Calu3 (cell line): ENCODE measurements at regions not wholly inside any gene's neighbourhood (a gene's known extent, or its start where the extent isn't known, plus 50 kb on each side); places are given as distances from the start of the nearest gene placed in this dataset.

Experiments used
- BruUV-seq: library from RNA; stranded (reverse); fragments of 400-500 nt; replicated peaks from 2 replicates; lab custom pipeline; 2021; lab: Mats Ljungman, UMichigan
- CTCF ChIA-PET: fragments of 300-600 bp; sonication (Branson Sonifier 250); formaldehyde crosslinking; loops from one replicate; lab custom pipeline; 2022; ENCODE audit warnings: antibody characterized with exemption; lab: Charles Lee
- DNase-seq: peaks from one replicate; pipeline ENCODE4 v3.0.0; 2022
- H3K27ac Mint-ChIP-seq: one replicate; pipeline ENCODE4 v1.8.0; 2022; ENCODE audit warnings: mixed read lengths; ENCODE audit not compliant: unreplicated experiment
- H3K27me3 Mint-ChIP-seq: one replicate; pipeline ENCODE4 v1.8.0; 2022; ENCODE audit warnings: mixed read lengths; ENCODE audit not compliant: unreplicated experiment
- H3K36me3 Mint-ChIP-seq: one replicate; pipeline ENCODE4 v1.8.0; 2022; ENCODE audit warnings: mild to moderate bottlenecking, moderate library complexity, mixed read lengths; ENCODE audit not compliant: insufficient read depth, unreplicated experiment
- H3K4me1 Mint-ChIP-seq: one replicate; pipeline ENCODE4 v1.8.0; 2022; ENCODE audit warnings: mild to moderate bottlenecking, low read depth, mixed read lengths; ENCODE audit not compliant: unreplicated experiment
- H3K4me3 Mint-ChIP-seq: one replicate; pipeline ENCODE4 v1.8.0; 2022; ENCODE audit warnings: mild to moderate bottlenecking, low read depth, moderate library complexity, mixed read lengths; ENCODE audit not compliant: unreplicated experiment
- H3K9me3 Mint-ChIP-seq: one replicate; pipeline ENCODE4 v1.8.0; 2022; ENCODE audit warnings: low read depth, mixed read lengths; ENCODE audit not compliant: unreplicated experiment
- CTCF ChIP-seq: fragments of 200-600 bp; IDR thresholded peaks from one replicate; pipeline ENCODE4 v1.8.0; 2022; ENCODE audit warnings: antibody characterized with exemption; ENCODE audit not compliant: unreplicated experiment
- intact Hi-C: fragments of 100-400 bp; cut with micrococcal nuclease; formaldehyde crosslinking; loops from one replicate; pipeline ENCODE4 v1.10.0; 2022; ENCODE audit not compliant: unreplicated experiment

GRCh38 chr16:74160759-74161158 is 135.9 kb upstream of the PSMD7 start:
- no peaks in the 10 kb centered on the region for H3K27me3 Mint-ChIP-seq
- H3K4me3 Mint-ChIP-seq = no peak overlapping the region
- peaks cover 13% of the 10 kb centered on the region for H3K9me3 Mint-ChIP-seq
- intact Hi-C loops = no loop called here
- no peak for DNase-seq
- CTCF ChIA-PET = no interaction called here
- no peak for TF ChIP-seq CTCF
- H3K27ac Mint-ChIP-seq = no peak overlapping the region
- H3K4me1 Mint-ChIP-seq = no peaks in the 10 kb centered on the region
- no TSS peak for BruUV-seq
- H3K36me3 Mint-ChIP-seq = no peaks in the 10 kb centered on the region

GRCh38 chr16:74153773-74154172 is 142.8 kb upstream of the PSMD7 start:
- CTCF ChIA-PET = no interaction called here
- no TSS peak for BruUV-seq
- H3K27me3 Mint-ChIP-seq = peaks cover 14% of the 10 kb centered on the region
- no peak for TF ChIP-seq CTCF
- DNase-seq = no peak
- no peaks in the 10 kb centered on the region for H3K4me1 Mint-ChIP-seq
- H3K4me3 Mint-ChIP-seq = no peak overlapping the region
- H3K9me3 Mint-ChIP-seq = peaks cover 5% of the 10 kb centered on the region
- intact Hi-C loops = no loop called here
- H3K27ac Mint-ChIP-seq = no peak overlapping the region
- H3K36me3 Mint-ChIP-seq = no peaks in the 10 kb centered on the region

- BruUV-seq = no TSS peak
- no peaks in the 10 kb centered on the region for H3K36me3 Mint-ChIP-seq
- H3K4me3 Mint-ChIP-seq = no peak overlapping the region
- H3K4me1 Mint-ChIP-seq = no peaks in the 10 kb centered on the region
- peaks cover under 1% of the 10 kb centered on the region for H3K9me3 Mint-ChIP-seq
- intact Hi-C loops = no loop called here
- DNase-seq = no peak
- CTCF ChIA-PET = interaction anchor here (0.6 kb wide), 1 partner anchor 132 kb away, joined by 3 read pairs; no protein-coding TSS in a partner anchor
- peaks cover 8% of the 10 kb centered on the region for H3K27me3 Mint-ChIP-seq
- H3K27ac Mint-ChIP-seq = no peak overlapping the region
- TF ChIP-seq CTCF = no peak
These were observed 150.0 kb upstream of the PSMD7 start for GRCh38 chr16:74146643-74147042.

GRCh38 chr16:74143171-74143570 is 153.4 kb upstream of the PSMD7 start:
- H3K9me3 Mint-ChIP-seq = no peaks in the 10 kb centered on the region
- no peak overlapping the region for H3K27ac Mint-ChIP-seq
- H3K4me1 Mint-ChIP-seq = no peaks in the 10 kb centered on the region
- TF ChIP-seq CTCF = no peak
- H3K36me3 Mint-ChIP-seq = no peaks in the 10 kb centered on the region
- CTCF ChIA-PET = interaction anchor here (0.9 kb wide), 1 partner anchor 219 kb away, joined by 3 read pairs; no protein-coding TSS in a partner anchor
- intact Hi-C loops = no loop called here
- H3K27me3 Mint-ChIP-seq = peaks cover 7% of the 10 kb centered on the region
- no TSS peak for BruUV-seq
- DNase-seq = no peak
- no peak overlapping the region for H3K4me3 Mint-ChIP-seq
